Liver (tissue), 8 donors: ENCODE measurements at regions not wholly inside any gene's neighbourhood (a gene's known extent, or its start where the extent isn't known, plus 50 kb on each side); places are given as distances from the start of the nearest gene placed in this dataset.

Experiments
- DNase-seq: peaks from one replicate; pipeline ENCODE4 v3.0.0-alpha.2; 2017; ENCODE audit warnings: low spot score
- H3K27ac ChIP-seq, 2 donors: one replicate each; pipeline ENCODE4 v1.7.0; 2013; ENCODE audit warnings: inconsistent platforms in 2 of 2, low read length in 2 of 2, control low read depth in 1 of 2, low read depth in 1 of 2, mild to moderate bottlenecking in 1 of 2
- H3K27me3 ChIP-seq, 4 donors: one replicate each; pipeline versions ENCODE4 v1.6.1 to v1.7.0; 2013; ENCODE audit warnings: low read length in 3 of 4, inconsistent platforms in 1 of 4, mild to moderate bottlenecking in 1 of 4, moderate library complexity in 1 of 4; ENCODE audit not compliant: control insufficient read depth in 4 of 4, insufficient read depth in 4 of 4
- H3K36me3 ChIP-seq, 4 donors: one replicate each; pipeline versions ENCODE4 v1.6.1 to v1.7.0; 2013; ENCODE audit warnings: low read length in 3 of 4, mild to moderate bottlenecking in 3 of 4, low read depth in 1 of 4, moderate library complexity in 1 of 4; ENCODE audit not compliant: control insufficient read depth in 4 of 4, insufficient read depth in 3 of 4
- H3K4me1 ChIP-seq, 4 donors: one replicate each; pipeline versions ENCODE4 v1.6.1 to v1.7.0; 2013; ENCODE audit warnings: low read length in 3 of 4, mild to moderate bottlenecking in 3 of 4, moderate library complexity in 1 of 4; ENCODE audit not compliant: control insufficient read depth in 4 of 4, insufficient read depth in 4 of 4
- H3K4me3 ChIP-seq, 3 donors: one replicate each; pipeline versions ENCODE4 v1.6.1 to v1.7.0; 2013; ENCODE audit warnings: low read length in 3 of 3, control low read depth in 1 of 3, low read depth in 1 of 3, mild to moderate bottlenecking in 1 of 3
- H3K9ac ChIP-seq, 2 donors: one replicate each; pipeline ENCODE4 v1.7.0; 2013; ENCODE audit warnings: low read length in 2 of 2, mild to moderate bottlenecking in 2 of 2, moderate library complexity in 2 of 2, control low read depth in 1 of 2, low read depth in 1 of 2
- H3K9me3 ChIP-seq, 4 donors: one replicate each; pipeline versions ENCODE4 v1.6.1 to v1.7.0; 2013; ENCODE audit warnings: low read length in 3 of 4; ENCODE audit not compliant: control insufficient read depth in 4 of 4
- ATF3 ChIP-seq: IDR thresholded peaks from 2 replicates; pipeline ENCODE4 v1.6.1; 2016; ENCODE audit warnings: antibody characterized with exemption
- CTCF ChIP-seq: fragments of 150-350 bp; IDR thresholded peaks from 2 replicates; pipeline ENCODE4 v1.5.1; 2017; ENCODE audit warnings: improper control_type of control experiment, low read depth, low read length; ENCODE audit not compliant: missing input control
- EGR1 ChIP-seq, 2 donors: IDR thresholded peaks; 2 replicates each; pipeline ENCODE4 v1.6.1; 2016 to 2018; ENCODE audit warnings: antibody characterized with exemption in 2 of 2, low read depth in 2 of 2
- FOXA1 ChIP-seq: IDR thresholded peaks from 2 replicates; pipeline ENCODE4 v1.6.1; 2016; ENCODE audit warnings: antibody characterized with exemption
- FOXA2 ChIP-seq: IDR thresholded peaks from 2 replicates; pipeline ENCODE4 v1.6.1; 2016; ENCODE audit warnings: antibody characterized with exemption
- GABPA ChIP-seq, 2 donors: IDR thresholded peaks in 1 of 2; conservative IDR thresholded peaks in 1 of 2; 2 replicates each; pipeline ENCODE4 v1.6.1; 2016; ENCODE audit warnings: antibody characterized with exemption in 2 of 2, mild to moderate bottlenecking in 1 of 2, moderate library complexity in 1 of 2
- HNF4A ChIP-seq, 2 donors: conservative IDR thresholded peaks; 2 replicates each; pipeline ENCODE4 v1.6.1; 2016; ENCODE audit warnings: antibody characterized with exemption in 2 of 2, mild to moderate bottlenecking in 2 of 2
- HNF4G ChIP-seq: IDR thresholded peaks from 2 replicates; pipeline ENCODE4 v1.6.1; 2016; ENCODE audit warnings: antibody characterized with exemption
- JUND ChIP-seq, 2 donors: IDR thresholded peaks; 2 replicates each; pipeline ENCODE4 v1.6.1; 2016; ENCODE audit warnings: antibody characterized with exemption in 2 of 2
- MAX ChIP-seq: IDR thresholded peaks from 2 replicates; pipeline ENCODE4 v1.6.1; 2016; ENCODE audit warnings: antibody characterized with exemption
- NR2F2 ChIP-seq: IDR thresholded peaks from 2 replicates; pipeline ENCODE4 v1.6.1; 2016; ENCODE audit warnings: antibody characterized with exemption
- REST ChIP-seq: IDR thresholded peaks from 2 replicates; pipeline ENCODE4 v1.6.1; 2016; ENCODE audit warnings: antibody characterized with exemption, mild to moderate bottlenecking
- RXRA ChIP-seq, 2 donors: IDR thresholded peaks; 2 replicates each; pipeline ENCODE4 v1.6.1; 2017 to 2018; ENCODE audit warnings: antibody characterized with exemption in 2 of 2, mild to moderate bottlenecking in 1 of 2
- SP1 ChIP-seq: IDR thresholded peaks from 2 replicates; pipeline ENCODE4 v1.6.1; 2018; ENCODE audit warnings: antibody characterized with exemption, mild to moderate bottlenecking
- TAF1 ChIP-seq: conservative IDR thresholded peaks from 2 replicates; pipeline ENCODE4 v1.6.1; 2016; ENCODE audit warnings: antibody characterized with exemption, mild to moderate bottlenecking
- WGBS: extraction: QIAGEN DNeasy Blood & Tissue Kit; methylation state at CpG from one replicate; pipeline ENCODE4 v1.1.7; 2013; 5-methylcytosine and 5-hydroxymethylcytosine counted together
- donor health status: healthy.
- donor health status: healthy.
- donor health status: healthy.
- donor health status: healthy.
- donor health status: healthy.

- H3K4me3 ChIP-seq, result no peak overlapping the region
- no peaks in the 10 kb centered on the region for H3K9me3 ChIP-seq
- WGBS, result 91% methylated on average over 4 of the region's 4 CpGs
- TF ChIP-seq EGR1 (IDR thresholded peaks at IDR 0.05; ENCODE audit: low read depth in 2 of 2), result no peak
- no peak for TF ChIP-seq GABPA (IDR thresholded peaks at IDR 0.05 in 1 of 2, conservative IDR thresholded peaks at IDR 0.05 in 1 of 2)
- TF ChIP-seq NR2F2, result no peak
- TF ChIP-seq HNF4G, result no peak
- TF ChIP-seq TAF1, result no peak
- TF ChIP-seq FOXA1, result no peak
- TF ChIP-seq CTCF, result no peak
- TF ChIP-seq JUND (IDR thresholded peaks at IDR 0.05), result no peak
- peaks cover 0 to 7% (median 0%) of the 10 kb centered on the region in 4 donors for H3K4me1 ChIP-seq
- no peaks in the 10 kb centered on the region for H3K27me3 ChIP-seq
- no peak overlapping the region for H3K9ac ChIP-seq
- no peak overlapping the region for H3K27ac ChIP-seq
- no peak for DNase-seq
- H3K36me3 ChIP-seq, result no peaks in the 10 kb centered on the region
Observed at GRCh38 chr5:133786420-133786819, 174.1 kb upstream of the FSTL4 start.

- Histone ChIP-seq H3K36me3 (no peaks in the 10 kb centered on the region), H3K27me3 (no peaks in the 10 kb centered on the region), H3K4me1 (peaks cover 0 to 7% (median 0%) of the 10 kb centered on the region in 4 donors), H3K9ac (no peak overlapping the region), H3K4me3 (no peak overlapping the region), H3K27ac (no peak overlapping the region), H3K9me3 (no peaks in the 10 kb centered on the region)
- WGBS, result 78% methylated on average over 3 of the region's 3 CpGs
- TF ChIP-seq ATF3 (no peak), JUND (IDR thresholded peaks at IDR 0.05) (no peak), HNF4A (conservative IDR thresholded peaks at IDR 0.05) (no peak), CTCF (no peak), REST (no peak), MAX (no peak), RXRA (IDR thresholded peaks at IDR 0.05) (no peak), HNF4G (no peak), GABPA (IDR thresholded peaks at IDR 0.05 in 1 of 2, conservative IDR thresholded peaks at IDR 0.05 in 1 of 2) (no peak), FOXA2 (no peak), TAF1 (no peak), FOXA1 (no peak), SP1 (no peak)
- no peak for DNase-seq
Observed at GRCh38 chr5:133785182-133785581, 172.8 kb upstream of the FSTL4 start.
